ENCODE measurements at regions not wholly inside any gene's neighbourhood (a gene's known extent, or its start where the extent isn't known, plus 50 kb on each side); places are given as distances from the start of the nearest gene placed in this dataset.

- Histone ChIP-seq H3K79me2 (ENCODE audit: insufficient read depth, low read length) (no peaks in the 10 kb centered on the region), H3K27me3 (ENCODE audit: insufficient read depth, low read length) (no peaks in the 10 kb centered on the region), H3K4me3 (replicated peaks in 1 of 2; ENCODE audit: low read depth in 1 of 2, low read length in 2 of 2) (no peak overlapping the region), H3K9me3 (ENCODE audit: control insufficient read depth in 1 of 2, insufficient read depth in 1 of 2, low read depth in 1 of 2, low read length in 2 of 2) (no peaks in the 10 kb centered on the region), H3K9ac (ENCODE audit: low read length) (no peak overlapping the region), H3K9me2 (ENCODE audit: insufficient read depth) (no peaks in the 10 kb centered on the region), H3K27ac (ENCODE audit: low read depth, low read length) (no peak overlapping the region), H4K20me1 (ENCODE audit: insufficient read depth) (no peaks in the 10 kb centered on the region), H3K4me1 (ENCODE audit: control insufficient read depth in 1 of 2, insufficient read depth in 2 of 2, low read length in 2 of 2) (no peaks in the 10 kb centered on the region), H3K4me2 (ENCODE audit: low read length) (no peak overlapping the region), H3K36me3 (ENCODE audit: control insufficient read depth in 1 of 2, insufficient read depth in 2 of 2, low read length in 2 of 2) (no peaks in the 10 kb centered on the region), H2AFZ (ENCODE audit: low read depth, low read length, poor library complexity, severe bottlenecking) (no peak overlapping the region)
- POLR2A ChIA-PET: no interaction called here
- TF ChIP-seq FOSL1 (IDR thresholded peaks at IDR 0.05; ENCODE audit: low read depth): no peak
- no peak for TF ChIP-seq ZNF274 (IDR thresholded peaks at IDR 0.05; ENCODE audit: low read depth, low read length)
- no peak for TF ChIP-seq SP1 (IDR thresholded peaks at IDR 0.05; ENCODE audit: low read depth)
- TF ChIP-seq EZH2phosphoT487 (IDR thresholded peaks at IDR 0.05; ENCODE audit: borderline replicate concordance): no peak
- TF ChIP-seq SIN3A (IDR thresholded peaks at IDR 0.05; ENCODE audit: low read depth): no peak
- TF ChIP-seq EGR1 (IDR thresholded peaks at IDR 0.05; ENCODE audit: low read depth): no peak
- TF ChIP-seq CEBPB (IDR thresholded peaks at IDR 0.05; ENCODE audit: low read depth): no peak
- TF ChIP-seq RAD21 (IDR thresholded peaks at IDR 0.05; ENCODE audit: low read depth): no peak
- no peak for TF ChIP-seq POLR2AphosphoS5 (IDR thresholded peaks at IDR 0.05; ENCODE audit: low read depth, low read length)
- no peak for TF ChIP-seq POLR2A (IDR thresholded peaks at IDR 0.05; ENCODE audit: borderline replicate concordance, extremely low read depth, insufficient read depth, insufficient read length)
- TF ChIP-seq JUND (IDR thresholded peaks at IDR 0.05): no peak
- no peak for DNase-seq (ENCODE audit: low read depth, low spot score)
- RAD21 ChIA-PET (ENCODE audit: low non-redundant PET in 1 of 2, low total read pairs in 2 of 2, uncharacterized antibody in 2 of 2, unreplicated experiment in 2 of 2): no interaction called here
- CTCF ChIA-PET: no interaction called here
- intact Hi-C loops (cut with micrococcal nuclease): no loop called here
- ATAC-seq: no peak
- no TSS peak for BruUV-seq (replicated peaks)
These were observed 1225.0 kb upstream of the MIR17HG start for GRCh38 chr13:90122531-90122930.

GRCh38 chr13:90135558-90135957 lies 1211.9 kb upstream of the MIR17HG start:
- Histone ChIP-seq H2AFZ (ENCODE audit: low read depth, low read length, poor library complexity, severe bottlenecking) (no peak overlapping the region), H3K79me2 (ENCODE audit: insufficient read depth, low read length) (no peaks in the 10 kb centered on the region), H3K36me3 (ENCODE audit: control insufficient read depth in 1 of 2, insufficient read depth in 2 of 2, low read length in 2 of 2) (no peaks in the 10 kb centered on the region), H3K4me2 (ENCODE audit: low read length) (no peak overlapping the region), H3K27me3 (ENCODE audit: insufficient read depth, low read length) (no peaks in the 10 kb centered on the region), H4K20me1 (ENCODE audit: insufficient read depth) (no peaks in the 10 kb centered on the region), H3K9ac (ENCODE audit: low read length) (no peak overlapping the region), H3K4me1 (ENCODE audit: control insufficient read depth in 1 of 2, insufficient read depth in 2 of 2, low read length in 2 of 2) (no peaks in the 10 kb centered on the region), H3K27ac (ENCODE audit: low read depth, low read length) (no peak overlapping the region), H3K4me3 (replicated peaks in 1 of 2; ENCODE audit: low read depth in 1 of 2, low read length in 2 of 2) (no peak overlapping the region), H3K9me3 (ENCODE audit: control insufficient read depth in 1 of 2, insufficient read depth in 1 of 2, low read depth in 1 of 2, low read length in 2 of 2) (no peaks in the 10 kb centered on the region), H3K9me2 (ENCODE audit: insufficient read depth) (no peaks in the 10 kb centered on the region)
- no peak for ATAC-seq
- ChIA-PET RAD21 (ENCODE audit: low non-redundant PET in 1 of 2, low total read pairs in 2 of 2, uncharacterized antibody in 2 of 2, unreplicated experiment in 2 of 2) (no interaction called here), CTCF (no interaction called here), POLR2A (no interaction called here)
- no TSS peak for BruUV-seq (replicated peaks)
- intact Hi-C loops (cut with micrococcal nuclease): no loop called here
- DNase-seq (ENCODE audit: low read depth, low spot score): no peak
- TF ChIP-seq EGR1 (IDR thresholded peaks at IDR 0.05; ENCODE audit: low read depth): no peak
- TF ChIP-seq ZNF274 (IDR thresholded peaks at IDR 0.05; ENCODE audit: low read depth, low read length): no peak
- TF ChIP-seq SIN3A (IDR thresholded peaks at IDR 0.05; ENCODE audit: low read depth): no peak
- TF ChIP-seq TCF7L2 (IDR thresholded peaks at IDR 0.05; ENCODE audit: borderline replicate concordance, extremely low read depth, insufficient read depth, insufficient read length): no peak
- no peak for TF ChIP-seq SP1 (IDR thresholded peaks at IDR 0.05; ENCODE audit: low read depth)
- no peak for TF ChIP-seq SRF (IDR thresholded peaks at IDR 0.05; ENCODE audit: low read depth)
- no peak for TF ChIP-seq FOSL1 (IDR thresholded peaks at IDR 0.05; ENCODE audit: low read depth)

All from HCT116 (cell line).